CD4-positive, alpha-beta T cell treated with Interleukin-21 for 1 hour (primary cell): ENCODE measurements at regions not wholly inside any gene's neighbourhood (a gene's known extent, or its start where the extent isn't known, plus 50 kb on each side); places are given as distances from the start of the nearest gene placed in this dataset.

Experiments
- DNase-seq: peaks from one replicate; pipeline ENCODE4 v3.0.0-alpha.2; 2020

- DNase-seq: no peak
Measured at GRCh38 chr5:155941340-155941739, 385.6 kb upstream of the SGCD start.

GRCh38 chr5:155943516-155944407 is 383.2 kb upstream of the SGCD start:
- peak; percentile 24 for DNase-seq

DNA sequence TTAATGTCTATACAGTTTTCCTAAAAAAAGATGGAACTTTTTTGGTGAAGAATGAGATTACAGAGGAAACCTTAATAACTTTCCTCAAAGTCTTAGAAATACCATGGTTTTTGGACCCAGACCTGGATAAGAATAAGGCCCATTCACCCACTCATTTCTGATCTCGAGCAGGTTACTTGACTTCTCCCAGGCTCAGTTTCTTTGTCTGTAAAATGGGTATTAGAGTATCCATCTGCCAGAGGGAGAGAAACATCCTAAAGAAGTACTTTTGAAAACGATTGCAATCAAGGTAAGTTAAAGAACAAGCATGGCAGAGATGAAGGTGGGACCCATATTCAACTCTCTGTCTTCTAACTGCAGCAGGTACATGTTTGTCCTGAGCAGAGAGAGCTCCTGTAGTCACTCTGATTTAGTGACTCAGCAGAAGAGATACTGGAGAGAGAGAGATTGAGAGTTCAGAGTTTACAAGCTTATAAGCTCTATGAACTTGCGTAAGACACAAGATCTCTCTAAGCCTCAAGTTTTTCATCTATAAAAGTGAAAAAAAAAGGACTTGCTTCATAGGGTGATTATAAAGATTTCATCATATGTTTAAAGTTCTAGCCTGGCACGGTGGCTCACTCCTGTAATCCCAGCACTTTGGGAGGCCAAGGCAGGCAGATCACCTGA is 379.4 kb upstream of the SGCD start:
- no peak for DNase-seq

DNA sequence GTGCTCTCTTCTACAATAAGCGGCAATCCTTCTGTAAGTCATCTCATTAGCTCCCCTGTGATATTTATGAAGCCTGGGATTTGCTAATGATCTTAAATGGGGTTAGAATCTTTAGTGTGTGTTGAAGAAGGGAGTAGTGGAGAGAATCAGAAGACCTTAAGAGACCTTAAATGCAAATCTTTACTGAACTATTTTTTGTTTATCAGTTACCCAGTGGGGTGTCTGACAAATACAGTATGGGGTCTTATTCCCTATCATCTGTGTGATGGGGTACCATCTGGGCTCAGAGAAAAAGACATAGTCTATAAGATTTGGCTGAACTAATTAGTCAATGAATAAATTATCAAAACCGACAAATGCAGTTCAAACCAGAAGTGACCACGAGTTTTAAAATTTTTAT is 378.4 kb upstream of the SGCD start:
- DNase-seq: no peak

- no peak for DNase-seq
Measured at GRCh38 chr5:155952486-155953089, 374.4 kb upstream of the SGCD start.

- DNase-seq: no peak
Measured at GRCh38 chr5:155953335-155953734, 373.6 kb upstream of the SGCD start.

- no peak for DNase-seq
Measured at GRCh38 chr5:155954701-155955445, 372.1 kb upstream of the SGCD start.

DNA sequence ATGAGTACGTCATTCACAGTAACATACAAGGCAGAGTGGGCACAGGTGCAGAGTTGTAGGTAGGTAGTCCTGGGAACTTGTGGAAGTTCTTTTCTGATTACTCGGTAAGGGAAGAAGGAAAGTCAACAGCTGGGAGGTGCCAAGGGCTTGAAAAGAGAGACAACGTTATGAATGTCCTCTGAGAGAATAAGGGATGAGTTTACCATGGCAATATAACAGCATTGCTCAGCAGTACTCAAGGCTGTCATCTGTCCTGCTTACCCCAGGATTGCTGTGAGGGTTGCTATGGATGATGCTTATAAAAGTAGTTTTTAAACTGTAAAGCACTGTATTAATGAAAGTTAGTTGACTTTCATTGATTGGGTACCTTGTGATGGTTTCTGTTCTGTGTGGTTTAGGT is 369.1 kb upstream of the SGCD start:
- no peak for DNase-seq

DNA sequence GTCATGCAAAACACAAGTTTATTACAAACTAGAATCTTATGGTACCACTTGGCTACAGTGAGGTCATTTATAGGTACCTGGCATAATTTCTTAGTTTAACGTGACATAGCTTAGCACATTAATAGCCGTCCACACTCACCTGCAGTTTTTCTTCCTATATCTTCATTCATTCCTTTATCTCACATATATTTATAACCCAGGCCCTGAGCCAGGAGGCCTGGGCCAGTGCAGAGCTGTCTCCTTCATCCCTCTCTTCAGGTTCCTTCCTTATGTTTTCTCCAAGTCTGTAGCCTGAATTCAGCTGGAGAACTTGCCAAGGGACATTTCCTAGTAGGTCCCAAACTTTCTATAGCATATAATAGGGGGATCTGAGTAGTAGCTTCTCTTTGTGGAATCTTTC is 367.9 kb upstream of the SGCD start:
- DNase-seq: no peak

DNA sequence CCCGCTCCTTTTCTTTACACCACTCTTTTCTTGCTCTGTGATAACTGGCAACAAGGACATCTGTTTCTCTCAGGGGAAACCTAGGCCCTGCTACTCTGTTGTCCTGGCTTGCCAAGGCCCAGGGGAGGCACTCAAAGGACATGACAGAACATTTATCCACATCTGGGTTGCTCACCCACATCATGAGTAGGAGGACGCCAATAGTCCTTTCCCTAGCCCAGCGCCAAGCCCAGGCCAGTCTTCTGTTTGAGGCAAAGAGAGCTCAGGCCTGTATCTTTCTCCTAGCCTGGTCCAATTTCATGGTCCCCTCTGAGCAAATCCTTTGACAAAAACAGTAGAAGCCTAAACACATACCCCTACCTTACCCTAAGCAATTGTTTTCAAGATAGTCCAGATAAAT is 366.8 kb upstream of the SGCD start:
- DNase-seq: no peak

- no peak for DNase-seq
Measured at GRCh38 chr5:155969537-155969936, 357.4 kb upstream of the SGCD start.

- no peak for DNase-seq
Measured at GRCh38 chr5:155974369-155974768, 352.6 kb upstream of the SGCD start.

DNA sequence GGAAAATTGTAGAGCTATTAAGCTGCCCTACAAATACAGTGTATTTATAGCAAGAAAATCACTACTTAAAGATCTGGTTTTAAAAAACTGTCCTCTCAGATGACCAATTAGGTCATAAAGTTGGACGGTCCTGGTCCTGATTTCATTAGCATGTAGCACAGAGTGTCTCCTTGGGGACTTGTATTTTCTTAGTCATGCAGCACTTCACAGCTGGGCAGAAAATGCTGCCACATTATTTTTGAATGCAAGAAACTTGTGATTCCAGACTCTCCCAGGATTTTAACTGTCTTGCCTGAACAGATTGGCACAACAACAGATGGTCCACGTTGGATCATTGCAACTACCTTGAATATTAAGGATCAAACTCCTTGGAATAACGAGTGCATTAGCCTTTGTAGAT is 348.1 kb upstream of the SGCD start:
- no peak for DNase-seq

DNA sequence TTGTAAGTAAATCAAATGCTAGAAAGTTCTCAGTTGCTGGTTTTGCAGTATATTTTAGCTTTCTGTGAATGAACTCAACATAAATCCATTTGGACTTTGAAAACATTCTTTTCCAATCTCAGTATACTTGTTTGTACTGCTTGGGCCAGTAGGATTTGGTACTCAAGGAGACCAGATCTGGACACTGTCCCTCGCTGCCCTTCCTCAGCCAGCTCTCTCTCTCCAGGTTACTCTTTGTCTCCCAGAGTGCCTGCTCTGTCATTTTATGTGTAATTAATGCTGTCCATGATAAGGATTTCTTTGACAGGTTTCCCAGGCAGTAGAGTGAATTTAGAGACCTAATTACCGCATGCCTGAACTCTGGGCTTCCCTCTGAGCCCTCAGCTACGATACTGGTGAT is 344.6 kb upstream of the SGCD start:
- no peak for DNase-seq

DNA sequence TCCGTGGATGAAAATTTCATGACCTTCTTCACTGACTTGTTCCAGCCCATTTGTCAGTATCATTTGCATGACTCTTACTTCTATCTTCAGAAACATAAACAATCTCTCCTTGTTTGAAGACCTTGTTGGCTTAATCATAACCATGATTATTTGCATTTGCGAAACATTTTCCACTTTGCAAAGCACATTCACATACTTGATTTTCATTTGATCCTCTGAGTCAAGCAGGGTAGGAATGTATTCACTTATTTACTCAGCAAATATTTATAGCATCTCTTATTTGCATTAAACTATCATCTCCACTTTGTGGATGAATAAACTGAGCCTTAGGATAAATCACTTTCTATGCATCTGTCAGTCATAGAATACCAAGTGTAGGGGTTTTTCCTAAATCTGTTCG is 343.0 kb upstream of the SGCD start:
- no peak for DNase-seq

GRCh38 chr5:155987265-155987810 is 339.6 kb upstream of the SGCD start:
- DNase-seq: no peak

GRCh38 chr5:155989879-155990278 is 337.1 kb upstream of the SGCD start:
- DNase-seq: no peak

DNA sequence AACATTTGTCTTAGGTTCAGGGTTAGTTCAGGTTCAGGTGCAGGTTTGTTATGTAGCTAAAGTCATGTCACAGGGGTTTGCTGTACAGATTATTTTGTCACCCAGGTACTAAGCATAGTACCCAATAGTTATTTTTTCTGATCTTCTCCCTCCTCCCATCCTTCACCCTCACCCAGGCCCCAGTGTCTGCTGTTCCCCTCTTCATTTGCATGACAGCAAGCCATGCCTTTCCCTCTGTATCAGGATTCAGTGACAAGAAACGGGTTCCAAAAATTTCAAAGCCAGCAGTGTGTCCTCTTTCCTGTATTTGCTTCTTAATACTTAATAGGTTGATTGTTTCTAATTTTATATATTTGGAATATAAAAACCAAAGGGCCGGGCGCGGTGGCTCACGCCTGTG is 330.8 kb upstream of the SGCD start:
- no peak for DNase-seq

- no peak for DNase-seq
Measured at GRCh38 chr5:155998257-155998656, 328.7 kb upstream of the SGCD start.

- DNase-seq: no peak
Measured at GRCh38 chr5:156000115-156000514, 326.8 kb upstream of the SGCD start.

GRCh38 chr5:156004754-156005153 is 322.2 kb upstream of the SGCD start:
- no peak for DNase-seq

- DNase-seq: no peak
Measured at GRCh38 chr5:156006026-156006647, 320.8 kb upstream of the SGCD start.

DNA sequence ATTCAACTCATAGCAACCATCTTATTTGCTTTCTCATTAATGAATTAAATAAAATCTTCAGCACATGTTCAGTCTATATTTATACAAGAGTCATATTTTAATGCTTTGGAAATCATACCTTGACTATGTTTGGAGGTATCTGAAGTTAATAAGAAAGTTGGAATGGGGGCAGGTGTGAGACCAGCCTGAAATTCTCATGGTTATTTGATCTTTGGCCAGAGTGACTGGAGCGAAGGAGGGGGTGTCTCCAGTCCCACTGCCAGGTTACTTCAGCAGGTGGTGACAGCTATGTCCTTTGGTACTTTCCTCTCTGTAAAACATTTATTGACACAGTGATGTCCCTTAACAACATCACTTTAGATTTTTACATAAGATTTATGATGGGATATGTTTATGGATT is 318.1 kb upstream of the SGCD start:
- DNase-seq: no peak
